ENCODE measurements at regions not wholly inside any gene's neighbourhood (a gene's known extent, or its start where the extent isn't known, plus 50 kb on each side); places are given as distances from the start of the nearest gene placed in this dataset.
A peak's percentile ranks its signal among the peaks of the same experiment; 100 is the strongest.

GRCh38 chr1:239792157-239792556, 299.5 kb upstream of the FMN2 start:
- no peaks in the 10 kb centered on the region for H3K36me3 ChIP-seq (replicated peaks in 1 of 2)
- intact Hi-C loops (cut with DNase I), result no loop called here
- H3K4me3 ChIP-seq, result no peak overlapping the region
- no peaks in the 10 kb centered on the region for H3K9me3 ChIP-seq (replicated peaks in 1 of 3)
- TF ChIP-seq POLR2A (IDR thresholded peaks at IDR 0.05) (no peak), CTCF (IDR thresholded peaks at IDR 0.05) (peak in 3 of 6 experiments; percentile 11 to 28 (median 16))
- no peaks in the 10 kb centered on the region for H3K27me3 ChIP-seq
- no peak for DNase-seq
- H3K27ac ChIP-seq, result no peak overlapping the region
- no peaks in the 10 kb centered on the region for H3K4me1 ChIP-seq (replicated peaks in 1 of 2)

- TF ChIP-seq CTCF (IDR thresholded peaks at IDR 0.05) (no peak), POLR2A (IDR thresholded peaks at IDR 0.05) (no peak)
Measured at GRCh38 chr1:239795304-239795703, 296.4 kb upstream of the FMN2 start.

GRCh38 chr1:239799617-239800016, 292.1 kb upstream of the FMN2 start:
- intact Hi-C loops (cut with DNase I), result no loop called here
- Histone ChIP-seq H3K4me1 (replicated peaks in 1 of 2) (no peaks in the 10 kb centered on the region), H3K27me3 (no peaks in the 10 kb centered on the region), H3K4me3 (no peak overlapping the region), H3K27ac (no peak overlapping the region), H3K36me3 (replicated peaks in 1 of 2) (no peaks in the 10 kb centered on the region), H3K9me3 (replicated peaks in 1 of 3) (no peaks in the 10 kb centered on the region)
- no peak for DNase-seq
- TF ChIP-seq POLR2A (IDR thresholded peaks at IDR 0.05) (no peak), CTCF (IDR thresholded peaks at IDR 0.05) (no peak)
- 67 to 82% (median 78%) methylated on average over 3 of the region's 3 CpGs for WGBS, 4 donors

More at GRCh38 chr1:239795304-239795703, 296.4 kb upstream of the FMN2 start:
- no peak for DNase-seq
- intact Hi-C loops (cut with DNase I), result no loop called here
- no peak overlapping the region for H3K27ac ChIP-seq
- no peaks in the 10 kb centered on the region for H3K27me3 ChIP-seq
- no peak overlapping the region for H3K4me3 ChIP-seq
- H3K4me1 ChIP-seq (replicated peaks in 1 of 2), result no peaks in the 10 kb centered on the region
- no peaks in the 10 kb centered on the region for H3K36me3 ChIP-seq (replicated peaks in 1 of 2)
- WGBS, 4 donors, result 28 to 40% (median 38%) methylated on average over 3 of the region's 3 CpGs
- no peaks in the 10 kb centered on the region for H3K9me3 ChIP-seq (replicated peaks in 1 of 3)

GRCh38 chr1:239800861-239801260, 290.8 kb upstream of the FMN2 start:
- DNase-seq, result no peak
- Histone ChIP-seq H3K9me3 (replicated peaks in 1 of 3) (no peaks in the 10 kb centered on the region), H3K4me1 (replicated peaks in 1 of 2) (no peaks in the 10 kb centered on the region), H3K27ac (no peak overlapping the region), H3K36me3 (replicated peaks in 1 of 2) (no peaks in the 10 kb centered on the region), H3K27me3 (no peaks in the 10 kb centered on the region), H3K4me3 (no peak overlapping the region)
- no peak for TF ChIP-seq CTCF (IDR thresholded peaks at IDR 0.05)
- no peak for TF ChIP-seq POLR2A (IDR thresholded peaks at IDR 0.05)
- intact Hi-C loops (cut with DNase I), result no loop called here
- 73 to 83% (median 77%) methylated on average over 2 to 3 of the region's 3 CpGs for WGBS, 4 donors
